Ishikawa (cell line): ENCODE measurements at regions not wholly inside any gene's neighbourhood (a gene's known extent, or its start where the extent isn't known, plus 50 kb on each side); places are given as distances from the start of the nearest gene placed in this dataset.

Source experiments
- EGR1 ChIP-seq: IDR thresholded peaks from 2 replicates; pipeline ENCODE4 v1.6.1; 2012
- EP300 ChIP-seq: IDR thresholded peaks from 2 replicates; pipeline ENCODE4 v1.6.1; 2012; ENCODE audit warnings: borderline replicate concordance
- TF ChIP-seq, protein P1 (sequence below): IDR thresholded peaks from 2 replicates; pipeline ENCODE4 v1.6.1; 2012; ENCODE audit warnings: low read depth, mild to moderate bottlenecking

DNA sequence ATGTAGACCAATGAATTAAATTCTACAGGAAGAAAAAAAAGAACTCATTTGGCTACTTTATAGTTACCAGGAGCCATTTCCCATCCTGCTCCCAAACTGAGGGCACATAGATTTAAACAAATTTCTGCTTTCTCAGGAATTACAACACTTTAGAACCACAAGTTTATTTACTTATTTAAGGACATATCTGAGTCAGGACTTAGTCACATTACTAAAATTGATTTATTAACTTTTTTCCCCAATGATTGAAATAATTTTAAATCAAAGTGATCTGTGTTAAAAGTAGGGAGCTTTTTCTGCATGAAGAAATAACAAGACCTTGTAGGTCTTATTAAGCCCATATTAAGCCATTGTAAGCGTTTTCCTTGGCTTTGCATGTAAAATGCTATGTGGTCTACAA lies 291.0 kb upstream of the HAND2 start:
- TF ChIP-seq EP300 (no peak), EGR1 (no peak)
- TF ChIP-seq, protein P1, sequence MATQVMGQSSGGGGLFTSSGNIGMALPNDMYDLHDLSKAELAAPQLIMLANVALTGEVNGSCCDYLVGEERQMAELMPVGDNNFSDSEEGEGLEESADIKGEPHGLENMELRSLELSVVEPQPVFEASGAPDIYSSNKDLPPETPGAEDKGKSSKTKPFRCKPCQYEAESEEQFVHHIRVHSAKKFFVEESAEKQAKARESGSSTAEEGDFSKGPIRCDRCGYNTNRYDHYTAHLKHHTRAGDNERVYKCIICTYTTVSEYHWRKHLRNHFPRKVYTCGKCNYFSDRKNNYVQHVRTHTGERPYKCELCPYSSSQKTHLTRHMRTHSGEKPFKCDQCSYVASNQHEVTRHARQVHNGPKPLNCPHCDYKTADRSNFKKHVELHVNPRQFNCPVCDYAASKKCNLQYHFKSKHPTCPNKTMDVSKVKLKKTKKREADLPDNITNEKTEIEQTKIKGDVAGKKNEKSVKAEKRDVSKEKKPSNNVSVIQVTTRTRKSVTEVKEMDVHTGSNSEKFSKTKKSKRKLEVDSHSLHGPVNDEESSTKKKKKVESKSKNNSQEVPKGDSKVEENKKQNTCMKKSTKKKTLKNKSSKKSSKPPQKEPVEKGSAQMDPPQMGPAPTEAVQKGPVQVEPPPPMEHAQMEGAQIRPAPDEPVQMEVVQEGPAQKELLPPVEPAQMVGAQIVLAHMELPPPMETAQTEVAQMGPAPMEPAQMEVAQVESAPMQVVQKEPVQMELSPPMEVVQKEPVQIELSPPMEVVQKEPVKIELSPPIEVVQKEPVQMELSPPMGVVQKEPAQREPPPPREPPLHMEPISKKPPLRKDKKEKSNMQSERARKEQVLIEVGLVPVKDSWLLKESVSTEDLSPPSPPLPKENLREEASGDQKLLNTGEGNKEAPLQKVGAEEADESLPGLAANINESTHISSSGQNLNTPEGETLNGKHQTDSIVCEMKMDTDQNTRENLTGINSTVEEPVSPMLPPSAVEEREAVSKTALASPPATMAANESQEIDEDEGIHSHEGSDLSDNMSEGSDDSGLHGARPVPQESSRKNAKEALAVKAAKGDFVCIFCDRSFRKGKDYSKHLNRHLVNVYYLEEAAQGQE = no peak
